HEK293 (cell line): ENCODE measurements at regions not wholly inside any gene's neighbourhood (a gene's known extent, or its start where the extent isn't known, plus 50 kb on each side); places are given as distances from the start of the nearest gene placed in this dataset.

Source experiments
- CTCF ChIA-PET: fragments of 350-600 bp; formaldehyde crosslinking; extraction: SDS; loops from one replicate; lab custom pipeline; 2021; ENCODE audit warnings: antibody characterized with exemption; lab: Yijun Ruan, JAX
- POLR2A ChIA-PET: fragments of 300-600 bp; formaldehyde crosslinking; extraction: SDS; loops from one replicate; lab custom pipeline; 2020; ENCODE audit warnings: antibody characterized with exemption, inconsistent platforms; lab: Yijun Ruan, JAX
- H3K27ac ChIP-seq: fragments of 200-500 bp; sonication (Bioruptor generic); 2 replicates; pipeline ENCODE4 v1.5.1; 2014; ENCODE audit warnings: low read depth, low read length, control low read depth, inconsistent platforms; ENCODE audit errors: extremely low read depth
- H3K36me3 ChIP-seq, 2 experiments: fragments of 200-500 bp in 1 of 2; sonication (Bioruptor generic) in 1 of 2; 1 replicate in 1 of 2; 2 replicates in 1 of 2; pipeline ENCODE4 v1.5.1; 2014 to 2017; ENCODE audit warnings: inconsistent platforms in 2 of 2, low read length in 2 of 2; ENCODE audit not compliant: control insufficient read depth in 2 of 2, insufficient read depth in 1 of 2
- H3K4me1 ChIP-seq: fragments of 200-500 bp; sonication (Bioruptor generic); 2 replicates; pipeline ENCODE4 v1.5.1; 2014; ENCODE audit warnings: mild to moderate bottlenecking, low read length, inconsistent platforms; ENCODE audit not compliant: control insufficient read depth, insufficient read depth
- H3K4me3 ChIP-seq: 2 replicates; pipeline ENCODE4 v1.5.1; 2011; ENCODE audit warnings: low read depth, mild to moderate bottlenecking, control low read depth, low read length, moderate library complexity
- H3K9me3 ChIP-seq: fragments of 200-500 bp; sonication (Bioruptor generic); 2 replicates; pipeline ENCODE4 v1.5.1; 2014; ENCODE audit warnings: low read depth, low read length, inconsistent platforms; ENCODE audit not compliant: control insufficient read depth, insufficient read depth
- BCL11B ChIP-seq: fragments of 450-650 bp; formaldehyde crosslinking; IDR thresholded peaks from 2 replicates; pipeline ENCODE4 v1.5.1; 2016; ENCODE audit warnings: low read depth, missing biosample characterization, missing genetic modification characterization
- MEIS1 ChIP-seq: sonication (generic); formaldehyde crosslinking; IDR thresholded peaks from 2 replicates; pipeline ENCODE4 v1.8.1; 2022; ENCODE audit warnings: missing genetic modification reagents, mild to moderate bottlenecking, borderline replicate concordance
- SCRT1 ChIP-seq: fragments of 450-650 bp; formaldehyde crosslinking; IDR thresholded peaks from 2 replicates; pipeline ENCODE4 v1.5.1; 2016; ENCODE audit warnings: missing biosample characterization, missing genetic modification characterization, borderline replicate concordance
- ZBTB26 ChIP-seq: fragments of 450-650 bp; formaldehyde crosslinking; optimal IDR thresholded peaks from 2 replicates; pipeline ENCODE3; 2016; ENCODE audit warnings: missing biosample characterization, mild to moderate bottlenecking, missing genetic modification characterization
- ZEB2 ChIP-seq: fragments of 450-650 bp; formaldehyde crosslinking; IDR thresholded peaks from 2 replicates; pipeline ENCODE4 v1.5.1; 2016; ENCODE audit warnings: missing biosample characterization, missing genetic modification characterization
- ZIC2 ChIP-seq: fragments of 450-650 bp; formaldehyde crosslinking; IDR thresholded peaks from 2 replicates; pipeline ENCODE4 v1.5.1; 2016; ENCODE audit warnings: missing biosample characterization, missing genetic modification characterization
- ZNF132 ChIP-seq: fragments of 450-650 bp; formaldehyde crosslinking; IDR thresholded peaks from 2 replicates; pipeline ENCODE4 v1.5.1; 2017; ENCODE audit warnings: missing biosample characterization, missing genetic modification characterization, borderline replicate concordance
- ZNF157 ChIP-seq: fragments of 450-650 bp; formaldehyde crosslinking; IDR thresholded peaks from 2 replicates; pipeline ENCODE4 v1.5.1; 2016; ENCODE audit warnings: missing biosample characterization, missing genetic modification characterization
- ZNF169 ChIP-seq: fragments of 450-650 bp; formaldehyde crosslinking; IDR thresholded peaks from 2 replicates; pipeline ENCODE4 v1.5.1; 2016; ENCODE audit warnings: missing biosample characterization, missing genetic modification characterization
- ZNF175 ChIP-seq: fragments of 450-650 bp; formaldehyde crosslinking; IDR thresholded peaks from 2 replicates; pipeline ENCODE4 v1.5.1; 2016; ENCODE audit warnings: missing biosample characterization, missing genetic modification characterization
- ZNF24 ChIP-seq: fragments of 450-650 bp; formaldehyde crosslinking; IDR thresholded peaks from 2 replicates; pipeline ENCODE4 v1.5.1; 2016; ENCODE audit warnings: missing biosample characterization, missing genetic modification characterization
- ZNF248 ChIP-seq: fragments of 450-650 bp; formaldehyde crosslinking; IDR thresholded peaks from 2 replicates; pipeline ENCODE4 v1.5.1; 2017; ENCODE audit warnings: missing biosample characterization, missing genetic modification characterization
- ZNF366 ChIP-seq: fragments of 450-650 bp; formaldehyde crosslinking; conservative IDR thresholded peaks from 2 replicates; pipeline ENCODE4 v1.5.1; 2016; ENCODE audit warnings: missing biosample characterization, missing genetic modification characterization
- ZNF404 ChIP-seq: fragments of 450-650 bp; formaldehyde crosslinking; IDR thresholded peaks from 2 replicates; pipeline ENCODE4 v1.5.1; 2017; ENCODE audit warnings: missing biosample characterization, missing genetic modification characterization
- ZNF473 ChIP-seq: fragments of 450-650 bp; formaldehyde crosslinking; IDR thresholded peaks from 2 replicates; pipeline ENCODE4 v1.5.1; 2017; ENCODE audit warnings: missing biosample characterization, missing genetic modification characterization
- ZNF514 ChIP-seq: fragments of 450-650 bp; formaldehyde crosslinking; IDR thresholded peaks from 2 replicates; pipeline ENCODE4 v1.5.1; 2016; ENCODE audit warnings: missing biosample characterization, missing genetic modification characterization
- ZNF571 ChIP-seq: fragments of 450-650 bp; formaldehyde crosslinking; IDR thresholded peaks from 2 replicates; pipeline ENCODE4 v1.5.0; 2017; ENCODE audit warnings: missing biosample characterization, missing genetic modification characterization
- ZNF621 ChIP-seq: fragments of 450-650 bp; formaldehyde crosslinking; IDR thresholded peaks from 2 replicates; pipeline ENCODE4 v1.5.1; 2017; ENCODE audit warnings: missing biosample characterization, missing genetic modification characterization
- ZNF677 ChIP-seq: fragments of 450-650 bp; IDR thresholded peaks from 2 replicates; pipeline ENCODE4 v1.5.0; 2018; ENCODE audit warnings: missing biosample characterization, mild to moderate bottlenecking, missing genetic modification characterization, moderate library complexity
- ZNF707 ChIP-seq: fragments of 450-650 bp; formaldehyde crosslinking; IDR thresholded peaks from 2 replicates; pipeline ENCODE4 v1.5.1; 2016; ENCODE audit warnings: missing biosample characterization, missing genetic modification characterization
- ZNF791 ChIP-seq: fragments of 450-650 bp; formaldehyde crosslinking; IDR thresholded peaks from 2 replicates; pipeline ENCODE4 v1.5.1; 2016; ENCODE audit warnings: missing biosample characterization, missing genetic modification characterization
- ZSCAN16 ChIP-seq: fragments of 450-650 bp; formaldehyde crosslinking; IDR thresholded peaks from 2 replicates; pipeline ENCODE4 v1.5.1; 2016; ENCODE audit warnings: missing biosample characterization, missing genetic modification characterization
- ZSCAN30 ChIP-seq: fragments of 450-650 bp; IDR thresholded peaks from 2 replicates; pipeline ENCODE4 v1.5.1; 2018; ENCODE audit warnings: missing biosample characterization, mild to moderate bottlenecking, missing genetic modification characterization, moderate library complexity
- TF ChIP-seq, protein P1 (sequence below): fragments of 450-650 bp; formaldehyde crosslinking; IDR thresholded peaks from 2 replicates; pipeline ENCODE4 v1.5.1; 2016; ENCODE audit warnings: missing biosample characterization, missing genetic modification characterization
- TF ChIP-seq, protein P2 (sequence below): fragments of 450-650 bp; formaldehyde crosslinking; IDR thresholded peaks from 2 replicates; pipeline ENCODE4 v1.5.1; 2016; ENCODE audit warnings: missing biosample characterization, missing genetic modification characterization
- TF ChIP-seq, protein P3 (sequence below): fragments of 450-650 bp; formaldehyde crosslinking; IDR thresholded peaks from 2 replicates; pipeline ENCODE4; 2016; ENCODE audit warnings: missing biosample characterization, missing genetic modification characterization

GRCh38 chr11:23313001-23313400, 452.7 kb upstream of the CCDC179 start:
- TF ChIP-seq ZNF514 (tag by site-specific recombination) (no peak), ZNF248 (tag by site-specific recombination) (no peak), SCRT1 (tag by site-specific recombination) (no peak), ZNF366 (tag by site-specific recombination) (no peak), ZNF157 (no peak), ZEB2 (tag by site-specific recombination) (no peak), ZSCAN16 (tag by site-specific recombination) (no peak), MEIS1 (no peak), ZNF24 (tag by site-specific recombination) (no peak), ZNF132 (tag by site-specific recombination) (no peak), ZNF473 (no peak), ZIC2 (tag by site-specific recombination) (no peak), ZNF571 (no peak), ZNF707 (tag by site-specific recombination) (no peak), ZNF404 (no peak)
- TF ChIP-seq, protein P1, sequence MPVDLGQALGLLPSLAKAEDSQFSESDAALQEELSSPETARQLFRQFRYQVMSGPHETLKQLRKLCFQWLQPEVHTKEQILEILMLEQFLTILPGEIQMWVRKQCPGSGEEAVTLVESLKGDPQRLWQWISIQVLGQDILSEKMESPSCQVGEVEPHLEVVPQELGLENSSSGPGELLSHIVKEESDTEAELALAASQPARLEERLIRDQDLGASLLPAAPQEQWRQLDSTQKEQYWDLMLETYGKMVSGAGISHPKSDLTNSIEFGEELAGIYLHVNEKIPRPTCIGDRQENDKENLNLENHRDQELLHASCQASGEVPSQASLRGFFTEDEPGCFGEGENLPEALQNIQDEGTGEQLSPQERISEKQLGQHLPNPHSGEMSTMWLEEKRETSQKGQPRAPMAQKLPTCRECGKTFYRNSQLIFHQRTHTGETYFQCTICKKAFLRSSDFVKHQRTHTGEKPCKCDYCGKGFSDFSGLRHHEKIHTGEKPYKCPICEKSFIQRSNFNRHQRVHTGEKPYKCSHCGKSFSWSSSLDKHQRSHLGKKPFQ (tag by site-specific recombination), result no peak
- TF ChIP-seq, protein P2, sequence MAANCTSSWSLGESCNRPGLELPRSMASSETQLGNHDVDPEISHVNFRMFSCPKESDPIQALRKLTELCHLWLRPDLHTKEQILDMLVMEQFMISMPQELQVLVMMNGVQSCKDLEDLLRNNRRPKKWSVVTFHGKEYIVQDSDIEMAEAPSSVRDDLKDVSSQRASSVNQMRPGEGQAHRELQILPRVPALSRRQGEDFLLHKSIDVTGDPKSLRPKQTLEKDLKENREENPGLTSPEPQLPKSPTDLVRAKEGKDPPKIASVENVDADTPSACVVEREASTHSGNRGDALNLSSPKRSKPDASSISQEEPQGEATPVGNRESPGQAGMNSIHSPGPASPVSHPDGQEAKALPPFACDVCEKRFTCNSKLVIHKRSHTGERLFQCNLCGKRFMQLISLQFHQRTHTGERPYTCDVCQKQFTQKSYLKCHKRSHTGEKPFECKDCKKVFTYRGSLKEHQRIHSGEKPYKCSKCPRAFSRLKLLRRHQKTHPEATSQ (tag by site-specific recombination), result no peak
- TF ChIP-seq, protein P3, sequence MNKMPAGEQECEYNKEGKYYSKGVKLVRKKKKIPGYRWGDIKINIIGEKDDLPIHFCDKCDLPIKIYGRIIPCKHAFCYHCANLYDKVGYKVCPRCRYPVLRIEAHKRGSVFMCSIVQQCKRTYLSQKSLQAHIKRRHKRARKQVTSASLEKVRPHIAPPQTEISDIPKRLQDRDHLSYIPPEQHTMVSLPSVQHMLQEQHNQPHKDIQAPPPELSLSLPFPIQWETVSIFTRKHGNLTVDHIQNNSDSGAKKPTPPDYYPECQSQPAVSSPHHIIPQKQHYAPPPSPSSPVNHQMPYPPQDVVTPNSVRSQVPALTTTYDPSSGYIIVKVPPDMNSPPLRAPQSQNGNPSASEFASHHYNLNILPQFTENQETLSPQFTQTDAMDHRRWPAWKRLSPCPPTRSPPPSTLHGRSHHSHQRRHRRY, result no peak
- H3K27ac ChIP-seq, result no peak overlapping the region
- no peaks in the 10 kb centered on the region for H3K9me3 ChIP-seq
- no peaks in the 10 kb centered on the region for H3K4me1 ChIP-seq
- no peak overlapping the region for H3K4me3 ChIP-seq
- POLR2A ChIA-PET, result no interaction called here
- CTCF ChIA-PET, result no interaction called here
- H3K36me3 ChIP-seq, result no peaks in the 10 kb centered on the region

DNA sequence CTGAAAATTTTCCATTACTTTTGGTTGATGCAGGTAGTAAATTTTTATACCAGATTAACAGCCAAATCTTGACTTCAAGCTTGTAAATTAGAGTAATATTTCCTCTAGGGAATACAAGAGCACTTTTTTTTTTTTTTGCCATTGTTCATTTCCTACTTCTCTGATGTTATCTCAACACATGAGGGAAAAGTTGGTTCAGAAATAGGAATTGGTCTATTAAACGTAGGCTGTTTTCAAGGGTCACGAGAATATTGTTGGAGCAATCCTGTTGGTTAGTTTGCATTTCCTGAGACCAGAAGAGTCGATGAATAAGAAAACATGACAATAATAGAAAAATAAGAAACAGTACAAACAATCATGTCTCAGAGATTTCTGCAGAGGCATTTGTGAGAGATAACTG, 453.9 kb upstream of the CCDC179 start:
- Histone ChIP-seq H3K4me1 (no peaks in the 10 kb centered on the region), H3K27ac (no peak overlapping the region), H3K9me3 (no peaks in the 10 kb centered on the region), H3K4me3 (no peak overlapping the region), H3K36me3 (no peaks in the 10 kb centered on the region)
- POLR2A ChIA-PET, result no interaction called here
- CTCF ChIA-PET, result interaction anchor here (0.7 kb wide), 1 partner anchor 23 kb away, joined by 5 read pairs; no protein-coding TSS in a partner anchor
- TF ChIP-seq BCL11B (tag by site-specific recombination) (no peak), ZNF677 (tag by site-specific recombination) (no peak), ZNF621 (no peak), ZSCAN30 (tag by site-specific recombination) (no peak), ZBTB26 (no peak), ZNF175 (tag by site-specific recombination) (no peak), ZNF791 (tag by site-specific recombination) (no peak), ZNF169 (tag by site-specific recombination) (no peak)
